ENCODE measurements at regions not wholly inside any gene's neighbourhood (a gene's known extent, or its start where the extent isn't known, plus 50 kb on each side); places are given as distances from the start of the nearest gene placed in this dataset.

- no peak overlapping the region for H2AFZ ChIP-seq (ENCODE audit: insufficient read depth, low read depth, low read length, poor library complexity, severe bottlenecking)
- 100% methylated on average over 1 of the region's 2 CpGs for WGBS (ENCODE audit: insufficient coverage)
- no peak for DNase-seq
- H3K9me3 ChIP-seq (replicated peaks in 1 of 2; ENCODE audit: control insufficient read depth in 1 of 2, insufficient read depth in 1 of 2, low read length in 2 of 2), result peaks cover 0 to 9% of the 10 kb centered on the region in 2 donors
- no peaks in the 10 kb centered on the region for H3K79me2 ChIP-seq (ENCODE audit: insufficient read depth, low read length)
- Mint-ChIP-seq H3K27me3 (ENCODE audit: low read depth in 3 of 3) (no peaks in the 10 kb centered on the region), H3K36me3 (no peaks in the 10 kb centered on the region), H3K4me1 (no peaks in the 10 kb centered on the region), H3K4me3 (no peak overlapping the region), H3K27ac (no peak overlapping the region), H3K9me3 (peaks cover 2 to 12% (median 10%) of the 10 kb centered on the region in 7 donors)
- H3K4me2 ChIP-seq (replicated peaks; ENCODE audit: extremely low read depth, low read length, poor library complexity, severe bottlenecking), result no peak overlapping the region
- intact Hi-C loops (cut with micrococcal nuclease), result no loop called here
- no peaks in the 10 kb centered on the region for H3K4me1 ChIP-seq (ENCODE audit: control insufficient read depth in 1 of 2, insufficient read depth in 2 of 2, low read length in 2 of 2)
- no peaks in the 10 kb centered on the region for H4K20me1 ChIP-seq (ENCODE audit: insufficient read depth, low read length)
- no peaks in the 10 kb centered on the region for H3K36me3 ChIP-seq (replicated peaks in 1 of 2; ENCODE audit: control insufficient read depth in 1 of 2, insufficient read depth in 2 of 2, low read length in 2 of 2)
- H3K4me3 ChIP-seq (replicated peaks in 1 of 3; ENCODE audit: low read depth in 2 of 3, low read length in 3 of 3), result no peak overlapping the region
- TF ChIP-seq CTCF (IDR thresholded peaks at IDR 0.05), result no peak
- no peaks in the 10 kb centered on the region for H3K27me3 ChIP-seq (ENCODE audit: control insufficient read depth in 2 of 2, insufficient read depth in 2 of 2, low read length in 2 of 2)
- no peak overlapping the region for H3K9ac ChIP-seq (ENCODE audit: insufficient read depth, low read length, poor library complexity, severe bottlenecking)
- no peak overlapping the region for H3K27ac ChIP-seq (ENCODE audit: low read depth in 1 of 2, low read length in 2 of 2)
These were observed 257.4 kb upstream of the TMTC1 start for GRCh38 chr12:30041096-30041495.

DNA sequence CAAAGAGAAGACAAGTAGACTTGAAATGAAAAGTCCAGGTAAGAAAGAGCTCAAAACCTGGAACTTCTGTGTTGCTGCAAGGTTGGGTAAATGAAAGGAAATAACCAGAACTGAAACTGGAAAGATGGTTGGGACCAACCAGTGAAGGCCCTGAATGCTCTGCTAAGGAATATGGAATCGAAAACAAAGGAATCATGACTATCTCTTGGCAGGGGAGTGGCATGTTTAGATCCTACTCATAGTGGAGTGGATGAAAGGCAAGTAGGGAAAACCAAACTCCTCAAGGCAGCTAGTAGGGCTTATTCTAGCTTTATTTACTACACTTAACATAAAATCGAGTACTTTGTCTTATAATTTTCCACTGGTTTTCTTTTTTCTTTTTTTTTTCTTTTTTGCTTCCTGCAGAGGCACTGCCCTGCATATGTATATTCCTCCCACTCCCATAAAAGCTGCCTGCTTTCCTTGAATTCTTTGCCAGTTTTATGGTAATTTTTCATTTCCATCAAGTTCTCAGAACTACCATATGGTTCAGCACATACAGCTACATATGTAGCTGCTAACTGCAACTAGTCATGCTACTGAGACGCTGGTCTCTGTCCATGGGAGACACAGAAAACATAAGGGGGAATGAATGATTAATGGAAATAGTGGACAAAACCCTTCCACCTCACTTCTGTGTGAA is 247.1 kb upstream of the TMTC1 start:
- no peak overlapping the region for H3K4me2 ChIP-seq (replicated peaks; ENCODE audit: extremely low read depth, low read length, poor library complexity, severe bottlenecking)
- no peaks in the 10 kb centered on the region for H3K36me3 Mint-ChIP-seq
- peaks cover 0 to 3% (median 0%) of the 10 kb centered on the region in 7 donors for H3K9me3 Mint-ChIP-seq
- H4K20me1 ChIP-seq (ENCODE audit: insufficient read depth, low read length), result no peaks in the 10 kb centered on the region
- no peak for DNase-seq
- H3K4me3 Mint-ChIP-seq, result no peak overlapping the region
- H2AFZ ChIP-seq (ENCODE audit: insufficient read depth, low read depth, low read length, poor library complexity, severe bottlenecking), result no peak overlapping the region
- no peaks in the 10 kb centered on the region for H3K27me3 Mint-ChIP-seq (ENCODE audit: low read depth in 3 of 3)
- no peak overlapping the region for H3K9ac ChIP-seq (ENCODE audit: insufficient read depth, low read length, poor library complexity, severe bottlenecking)
- no peaks in the 10 kb centered on the region for H3K79me2 ChIP-seq (ENCODE audit: insufficient read depth, low read length)
- no peaks in the 10 kb centered on the region for H3K4me1 ChIP-seq (ENCODE audit: control insufficient read depth in 1 of 2, insufficient read depth in 2 of 2, low read length in 2 of 2)
- intact Hi-C loops (cut with micrococcal nuclease), result no loop called here
- WGBS (ENCODE audit: insufficient coverage), result no CpG with 5 or more reads among the region's 3 CpGs
- H3K27ac Mint-ChIP-seq, result no peak overlapping the region
- no peaks in the 10 kb centered on the region for H3K36me3 ChIP-seq (replicated peaks in 1 of 2; ENCODE audit: control insufficient read depth in 1 of 2, insufficient read depth in 2 of 2, low read length in 2 of 2)
- no peaks in the 10 kb centered on the region for H3K4me1 Mint-ChIP-seq
- no peaks in the 10 kb centered on the region for H3K27me3 ChIP-seq (ENCODE audit: control insufficient read depth in 2 of 2, insufficient read depth in 2 of 2, low read length in 2 of 2)
- TF ChIP-seq CTCF (IDR thresholded peaks at IDR 0.05), result no peak
- H3K9me3 ChIP-seq (replicated peaks in 1 of 2; ENCODE audit: control insufficient read depth in 1 of 2, insufficient read depth in 1 of 2, low read length in 2 of 2), result no peaks in the 10 kb centered on the region
- no peak overlapping the region for H3K27ac ChIP-seq (ENCODE audit: low read depth in 1 of 2, low read length in 2 of 2)
- H3K4me3 ChIP-seq (replicated peaks in 1 of 3; ENCODE audit: low read depth in 2 of 3, low read length in 3 of 3), result no peak overlapping the region
